ENCODE measurements at regions not wholly inside any gene's neighbourhood (a gene's known extent, or its start where the extent isn't known, plus 50 kb on each side); places are given as distances from the start of the nearest gene placed in this dataset.

DNA sequence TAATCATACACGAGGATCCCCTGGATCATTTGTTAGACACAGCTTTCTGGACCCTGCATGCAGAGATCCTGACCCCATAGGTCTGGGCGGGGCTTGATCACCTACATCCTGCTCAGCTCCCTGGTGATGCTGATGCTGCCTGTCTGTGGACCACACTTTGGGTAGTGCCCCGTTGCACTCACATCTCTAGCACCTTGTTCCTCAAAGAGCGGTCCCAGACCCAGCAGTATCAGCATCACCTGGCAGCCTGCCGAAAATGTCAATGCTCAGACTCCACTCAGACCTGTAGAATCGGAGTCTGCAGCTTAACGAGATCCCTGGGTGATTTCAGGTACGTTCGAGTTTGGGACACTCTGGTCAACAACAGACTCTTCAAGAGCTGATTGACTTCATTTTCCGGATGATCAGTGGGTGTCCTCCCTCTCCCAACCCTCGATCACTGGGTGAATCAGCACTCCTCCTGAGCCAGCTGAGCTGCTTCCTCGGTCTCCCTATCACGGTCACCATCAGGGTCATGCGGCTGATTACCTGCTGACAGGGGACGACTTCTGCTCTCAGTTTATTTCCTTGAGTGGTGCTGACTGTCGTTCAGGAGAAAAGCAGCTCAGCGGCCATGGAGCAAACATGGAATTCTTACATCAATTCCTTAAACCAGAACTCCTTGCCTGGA is 150.6 kb upstream of the RAB12 start:
- no peak for DNase-seq

- DNase-seq, result no peak
Observed at GRCh38 chr18:8460748-8461147, 148.5 kb upstream of the RAB12 start.

DNA sequence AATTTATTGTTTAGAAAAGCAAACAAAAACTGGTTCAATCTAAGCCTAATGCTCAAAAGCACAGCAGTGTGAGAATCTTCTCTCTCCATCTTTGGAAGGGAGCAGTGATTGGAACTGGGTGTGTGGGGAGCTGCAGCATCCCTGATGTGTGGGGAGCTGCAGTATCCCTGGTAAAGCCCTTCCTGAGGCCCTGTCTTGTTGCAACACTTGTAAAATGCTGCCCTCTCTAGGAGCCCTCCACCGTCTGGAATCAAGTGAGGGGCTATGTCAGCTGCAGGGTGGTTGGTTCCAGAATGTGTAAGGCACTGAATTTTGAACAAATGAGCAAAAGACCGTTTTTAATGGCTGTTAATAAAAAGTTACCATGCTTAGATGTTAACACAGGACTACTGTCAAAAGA is 147.7 kb upstream of the RAB12 start:
- no peak for DNase-seq

- no peak for DNase-seq
Observed at GRCh38 chr18:8462651-8463185, 146.5 kb upstream of the RAB12 start.

- no peak for DNase-seq
Observed at GRCh38 chr18:8463791-8464190, 145.4 kb upstream of the RAB12 start.

- no peak for DNase-seq
Observed at GRCh38 chr18:8468191-8468590, 141.0 kb upstream of the RAB12 start.

DNA sequence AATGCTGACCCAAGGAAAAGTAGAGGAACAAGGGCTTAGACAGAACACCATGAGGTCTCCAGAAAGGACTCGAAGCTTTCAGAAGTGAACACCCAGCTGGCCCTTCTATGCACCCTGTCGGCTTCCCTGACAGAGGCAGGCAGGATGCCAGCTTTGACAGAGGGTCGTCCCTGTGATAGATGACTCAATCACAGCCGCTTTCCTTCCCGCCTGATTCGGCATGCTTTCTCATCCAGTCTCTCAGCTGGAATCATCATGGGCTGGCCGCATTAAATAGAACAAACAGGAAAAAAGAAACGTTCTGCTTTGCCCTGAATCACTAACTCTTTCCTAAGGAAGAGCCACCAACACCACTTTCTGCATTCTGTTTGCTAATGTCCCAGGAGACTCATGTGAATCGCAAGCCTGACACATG is 140.3 kb upstream of the RAB12 start:
- peak in 1 of 3 experiments; percentile 46 for DNase-seq

GRCh38 chr18:8469544-8470130 is 139.6 kb upstream of the RAB12 start:
- DNase-seq, result peak in 1 of 3 experiments; percentile 28

GRCh38 chr18:8471372-8471771 is 137.9 kb upstream of the RAB12 start:
- DNase-seq, result no peak

DNA sequence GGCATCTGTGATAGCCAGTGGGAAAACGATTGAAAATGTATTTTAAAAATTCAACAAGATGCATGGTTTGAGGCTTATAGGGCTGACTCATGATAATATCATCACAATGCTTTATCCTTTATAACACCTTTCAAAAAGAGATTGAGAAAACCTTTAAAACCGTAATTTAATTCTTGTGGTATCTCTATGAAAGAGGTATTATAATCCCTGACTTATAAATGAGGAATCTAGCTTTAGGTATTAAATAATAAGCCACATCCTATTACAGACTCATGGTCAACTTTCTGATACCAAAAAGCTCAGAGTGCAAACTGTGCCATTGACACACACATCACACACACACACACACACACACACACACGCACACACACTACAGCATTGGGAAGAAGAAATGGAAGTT is 134.6 kb upstream of the RAB12 start:
- DNase-seq, result no peak

GRCh38 chr18:8477615-8478014 is 131.6 kb upstream of the RAB12 start:
- DNase-seq, result no peak

DNA sequence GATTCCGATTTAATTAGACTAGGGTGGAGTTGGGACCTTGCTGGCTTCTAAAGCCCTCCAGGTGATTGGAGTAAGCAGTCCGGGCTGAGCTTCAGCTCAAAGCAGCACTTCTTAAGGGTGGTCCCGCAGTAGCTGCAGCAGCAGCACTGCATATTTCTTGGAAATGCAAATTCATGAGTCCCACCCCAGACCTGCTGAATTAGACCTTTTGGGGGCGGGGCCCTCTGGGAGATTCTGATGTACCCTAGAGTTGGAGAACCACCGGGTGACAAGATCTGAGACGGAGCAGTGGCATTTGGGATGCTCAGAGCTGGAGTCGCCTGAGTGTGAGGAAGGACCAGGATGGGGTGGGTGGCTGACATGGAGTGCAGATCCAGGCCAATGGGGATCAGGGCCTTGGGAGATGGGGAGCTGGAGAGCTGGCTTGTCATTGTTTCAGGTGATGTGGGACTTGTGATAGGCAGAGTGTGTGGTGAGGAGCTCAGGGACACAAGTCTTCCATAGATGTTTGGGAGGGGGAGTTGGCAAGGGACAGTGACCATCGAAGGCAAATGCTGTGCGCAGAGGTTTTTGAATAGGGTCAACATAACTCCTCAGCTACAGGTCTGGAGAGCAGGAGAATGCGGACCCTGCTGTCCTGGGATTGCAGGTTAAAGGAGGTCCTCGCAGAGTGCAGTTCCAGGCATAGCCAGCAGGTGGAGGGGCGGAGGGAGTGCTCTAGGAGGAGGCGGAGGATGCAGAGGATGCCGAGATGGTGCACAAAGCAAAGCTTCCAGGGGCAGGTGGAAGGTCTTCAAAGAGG is 130.9 kb upstream of the RAB12 start:
- DNase-seq, result peak; percentile 23 to 55 (median 46)

- no peak for DNase-seq
Observed at GRCh38 chr18:8478968-8479370, 130.3 kb upstream of the RAB12 start.

DNA sequence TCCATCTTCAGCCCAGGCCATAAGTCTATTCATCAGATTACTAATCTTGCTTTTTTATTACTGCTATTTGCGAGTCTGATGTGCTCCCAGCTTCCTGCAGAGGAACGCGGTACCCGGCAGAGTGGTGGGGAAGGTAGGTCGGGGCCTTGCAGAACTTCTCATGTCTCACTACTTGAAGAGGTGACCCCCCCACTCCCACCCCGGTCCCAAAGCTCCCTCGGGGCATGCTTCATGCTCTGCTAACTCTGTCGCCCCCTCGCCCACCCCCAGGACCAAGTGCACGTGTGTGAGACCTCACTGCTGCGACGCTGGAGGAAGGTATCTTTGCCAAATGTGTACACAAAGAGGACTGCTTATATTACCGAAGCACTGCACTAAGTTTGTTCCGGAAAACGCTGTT is 129.4 kb upstream of the RAB12 start:
- DNase-seq, result no peak

DNA sequence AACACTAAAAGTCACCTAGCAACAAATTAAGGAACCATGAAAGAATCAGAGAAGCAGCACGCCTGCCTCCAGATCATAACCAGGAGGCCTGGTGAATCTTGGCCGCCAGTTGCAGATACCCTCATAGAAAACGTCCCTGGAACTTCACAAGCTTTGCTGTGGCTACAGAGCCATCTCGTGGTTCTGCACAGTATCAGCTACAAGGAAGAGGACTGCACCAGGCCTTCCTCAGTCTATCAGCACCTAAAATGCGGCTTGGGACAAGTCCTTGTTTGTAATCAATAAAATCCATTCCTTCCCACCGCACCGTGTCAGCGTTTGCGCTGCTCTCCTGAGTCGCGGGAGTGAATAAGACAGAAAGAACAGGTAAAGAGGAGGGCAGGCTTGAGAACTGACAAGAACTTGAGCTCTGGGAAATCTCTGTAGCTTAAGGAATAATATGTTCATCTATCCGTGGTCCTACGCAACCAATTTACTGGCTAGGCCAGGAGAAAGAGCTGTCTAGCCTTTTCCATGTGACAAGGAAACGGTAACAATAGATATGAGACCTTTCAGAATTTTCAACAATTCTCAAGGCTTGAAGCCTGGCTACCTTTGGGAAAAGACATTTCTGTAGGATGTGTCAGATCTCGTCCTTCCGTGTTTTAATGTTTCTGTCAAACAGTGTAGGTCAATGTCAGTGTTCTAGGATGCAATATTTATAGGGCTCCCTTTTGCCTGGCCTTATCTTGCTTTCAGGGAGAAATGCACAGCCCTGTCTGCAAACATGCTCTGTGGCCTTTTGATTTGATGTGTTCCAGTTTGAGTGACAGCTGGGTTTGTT is 128.5 kb upstream of the RAB12 start:
- DNase-seq, result peak; percentile 40 to 90 (median 59)

GRCh38 chr18:8484951-8485350 is 124.3 kb upstream of the RAB12 start:
- no peak for DNase-seq

DNA sequence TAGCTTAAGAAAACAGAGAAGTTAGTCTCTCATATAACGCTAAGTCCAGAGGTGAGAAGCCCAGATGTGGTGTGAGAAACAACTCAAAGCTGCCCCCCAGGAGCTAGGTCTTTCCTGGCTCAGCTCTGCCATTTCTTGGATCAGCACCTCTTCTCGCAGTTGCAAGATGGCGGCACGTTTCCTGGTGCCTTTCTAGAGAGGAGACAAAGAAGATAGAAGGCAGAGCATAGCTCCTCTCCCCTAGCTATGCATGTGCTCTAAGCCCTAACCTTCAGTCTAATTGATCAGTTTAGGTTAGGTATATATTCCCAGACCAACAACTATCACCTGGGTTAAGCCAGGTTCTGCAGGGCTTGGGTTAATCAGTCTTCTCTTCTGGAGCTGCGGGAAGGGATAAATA is 119.5 kb upstream of the RAB12 start:
- no peak for DNase-seq

DNA sequence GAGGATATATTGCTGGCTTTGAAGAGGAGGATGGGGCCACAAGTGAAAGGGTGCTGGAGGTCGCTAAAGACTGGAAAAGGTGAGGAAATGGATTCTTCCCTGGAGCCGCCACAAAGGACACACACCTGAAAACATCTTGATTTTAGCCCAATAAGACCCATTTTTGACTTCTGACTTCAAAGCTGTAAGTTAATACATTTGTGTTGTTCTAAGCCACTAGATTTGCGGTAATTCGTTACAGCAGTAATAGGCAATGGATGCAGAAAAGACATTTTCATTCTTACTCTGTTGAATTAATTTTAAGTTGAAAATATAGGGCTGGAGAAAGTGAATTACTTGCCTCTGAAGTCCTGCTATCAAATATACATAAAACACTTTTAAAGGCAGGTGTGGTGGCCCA is 117.7 kb upstream of the RAB12 start:
- no peak for DNase-seq

DNA sequence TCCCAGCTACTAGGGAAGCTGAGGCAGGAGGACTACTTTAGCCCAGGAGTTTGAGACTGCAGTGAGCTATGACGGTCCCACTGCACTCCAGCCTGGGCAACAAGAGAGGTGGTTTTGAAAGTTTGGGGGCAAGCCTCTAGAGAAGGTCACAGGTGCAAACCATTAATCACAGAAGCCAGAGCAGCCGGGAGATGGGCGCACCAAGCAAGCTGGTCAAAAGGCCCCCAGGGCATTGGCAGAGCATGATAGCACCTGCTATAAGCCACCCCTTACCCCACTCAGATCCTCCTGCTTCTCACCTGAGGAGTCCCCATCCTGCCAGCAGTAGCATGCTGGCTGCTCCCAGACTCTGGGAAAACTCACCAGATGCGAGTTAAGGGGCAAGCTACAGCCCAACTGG is 116.1 kb upstream of the RAB12 start:
- DNase-seq, result no peak

DNA sequence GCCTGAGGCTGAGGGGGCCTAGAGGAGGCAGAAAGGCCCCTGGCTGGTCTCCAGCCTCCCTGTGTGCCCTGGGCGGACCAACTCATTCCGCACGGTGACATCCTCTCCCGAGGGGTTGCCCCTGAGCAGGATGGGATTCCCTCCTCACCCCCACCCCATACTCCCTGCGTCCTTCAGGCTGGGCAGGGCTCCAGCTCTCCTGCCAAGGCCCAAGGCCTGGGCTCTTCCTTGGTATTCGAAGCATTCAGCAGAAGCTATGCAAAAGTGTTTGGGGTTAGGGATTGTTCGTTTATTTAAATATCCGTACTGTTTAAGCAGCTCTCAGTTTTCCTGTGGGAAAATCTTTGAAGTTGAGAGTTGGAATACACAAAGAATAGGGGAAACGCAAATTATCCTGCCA is 113.1 kb upstream of the RAB12 start:
- DNase-seq, result no peak

- DNase-seq, result no peak
Observed at GRCh38 chr18:8498905-8499304, 110.3 kb upstream of the RAB12 start.

DNA sequence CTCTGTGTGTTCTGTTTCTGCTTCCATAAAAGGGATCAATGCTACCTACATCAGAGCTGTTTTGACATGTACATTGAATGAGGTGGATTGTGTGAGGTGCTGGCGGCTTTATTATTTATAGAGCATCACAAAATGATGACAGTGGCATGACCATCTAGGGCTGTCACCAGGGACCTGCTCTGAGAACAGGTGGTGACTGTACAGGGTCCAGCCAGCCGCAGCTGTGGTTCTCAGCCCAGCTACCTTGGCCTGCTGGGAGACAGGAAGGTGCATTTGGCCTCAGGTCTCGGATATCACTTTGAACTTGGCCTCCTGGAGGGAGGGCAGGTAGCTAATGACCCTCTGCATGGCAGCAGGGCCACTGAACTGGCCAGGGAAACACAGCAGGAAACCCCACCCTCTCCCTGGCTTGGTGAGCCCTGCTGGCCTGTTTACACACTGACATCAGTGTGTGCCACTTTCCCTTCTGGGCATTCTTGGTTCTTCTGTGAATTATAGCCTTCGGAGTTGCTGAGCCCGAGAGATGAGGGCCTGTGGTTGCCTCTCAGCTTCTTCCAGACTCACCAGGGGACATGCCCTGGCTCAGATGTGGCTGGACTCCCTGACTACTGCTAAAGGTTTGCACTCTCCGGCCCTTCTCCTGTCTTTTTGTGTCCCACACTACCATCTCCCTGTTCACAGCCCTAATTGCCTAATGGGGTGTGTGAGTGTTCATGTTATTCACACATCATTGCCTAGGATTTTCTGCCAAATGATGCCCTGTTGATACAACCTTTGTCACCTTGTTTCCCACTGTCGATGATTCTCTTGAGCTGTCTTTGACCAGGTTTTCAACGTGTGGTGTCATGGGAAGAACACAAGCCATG is 109.2 kb upstream of the RAB12 start:
- peak in 2 of 3 experiments; percentile 83 to 95 for DNase-seq

Measured in NCI-H1417 (cell line).